Tibial nerve (tissue), 4 donors: ENCODE measurements at regions not wholly inside any gene's neighbourhood (a gene's known extent, or its start where the extent isn't known, plus 50 kb on each side); places are given as distances from the start of the nearest gene placed in this dataset.

Source experiments
- EP300 ChIP-seq, 2 donors: sonication (generic); formaldehyde crosslinking; IDR thresholded peaks; one replicate each; pipeline ENCODE4 v1.6.1; 2017; ENCODE audit warnings: antibody characterized with exemption in 2 of 2, mild to moderate bottlenecking in 1 of 2
- POLR2A ChIP-seq, 2 donors: fragments of 450-650 bp; IDR thresholded peaks; one replicate each; pipeline ENCODE4 v1.6.1; 2017; ENCODE audit warnings: antibody characterized with exemption in 2 of 2, mild to moderate bottlenecking in 2 of 2, moderate library complexity in 2 of 2
- TF ChIP-seq, protein P1 (sequence below), 5 experiments: fragments of 200-600 bp in 3 of 5; fragments of 450-650 bp in 2 of 5; sonication (generic) in 3 of 5; IDR thresholded peaks; one replicate each; pipeline ENCODE4 v1.5.1; 2016 to 2019; ENCODE audit warnings: antibody characterized with exemption in 5 of 5, mild to moderate bottlenecking in 3 of 5, moderate library complexity in 2 of 5

DNA sequence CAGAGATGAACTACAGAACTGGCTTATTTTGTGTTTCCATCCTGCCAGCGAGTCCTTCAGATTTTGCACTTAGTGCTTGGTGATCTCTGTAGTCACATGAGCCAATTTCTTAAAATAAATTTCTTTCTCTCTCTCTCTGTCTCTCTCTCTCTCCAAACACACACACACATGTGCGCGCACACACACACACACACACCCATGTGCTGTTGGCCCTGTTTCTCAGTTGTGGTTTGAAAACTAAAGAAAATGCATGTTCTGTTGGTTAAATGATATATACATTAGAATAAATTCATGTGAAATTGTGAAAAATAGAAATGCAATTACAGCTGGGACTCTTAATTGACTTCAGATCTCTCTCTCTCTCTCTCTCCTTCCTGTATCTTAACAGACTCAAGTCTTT lies 399.3 kb downstream of the FAT4 start:
- TF ChIP-seq, protein P1, sequence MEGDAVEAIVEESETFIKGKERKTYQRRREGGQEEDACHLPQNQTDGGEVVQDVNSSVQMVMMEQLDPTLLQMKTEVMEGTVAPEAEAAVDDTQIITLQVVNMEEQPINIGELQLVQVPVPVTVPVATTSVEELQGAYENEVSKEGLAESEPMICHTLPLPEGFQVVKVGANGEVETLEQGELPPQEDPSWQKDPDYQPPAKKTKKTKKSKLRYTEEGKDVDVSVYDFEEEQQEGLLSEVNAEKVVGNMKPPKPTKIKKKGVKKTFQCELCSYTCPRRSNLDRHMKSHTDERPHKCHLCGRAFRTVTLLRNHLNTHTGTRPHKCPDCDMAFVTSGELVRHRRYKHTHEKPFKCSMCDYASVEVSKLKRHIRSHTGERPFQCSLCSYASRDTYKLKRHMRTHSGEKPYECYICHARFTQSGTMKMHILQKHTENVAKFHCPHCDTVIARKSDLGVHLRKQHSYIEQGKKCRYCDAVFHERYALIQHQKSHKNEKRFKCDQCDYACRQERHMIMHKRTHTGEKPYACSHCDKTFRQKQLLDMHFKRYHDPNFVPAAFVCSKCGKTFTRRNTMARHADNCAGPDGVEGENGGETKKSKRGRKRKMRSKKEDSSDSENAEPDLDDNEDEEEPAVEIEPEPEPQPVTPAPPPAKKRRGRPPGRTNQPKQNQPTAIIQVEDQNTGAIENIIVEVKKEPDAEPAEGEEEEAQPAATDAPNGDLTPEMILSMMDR (IDR thresholded peaks at IDR 0.05): no peak
- no peak for TF ChIP-seq POLR2A (IDR thresholded peaks at IDR 0.05)
- TF ChIP-seq EP300 (IDR thresholded peaks at IDR 0.05): no peak
